ENCODE measurements at regions not wholly inside any gene's neighbourhood (a gene's known extent, or its start where the extent isn't known, plus 50 kb on each side); places are given as distances from the start of the nearest gene placed in this dataset.

DNA sequence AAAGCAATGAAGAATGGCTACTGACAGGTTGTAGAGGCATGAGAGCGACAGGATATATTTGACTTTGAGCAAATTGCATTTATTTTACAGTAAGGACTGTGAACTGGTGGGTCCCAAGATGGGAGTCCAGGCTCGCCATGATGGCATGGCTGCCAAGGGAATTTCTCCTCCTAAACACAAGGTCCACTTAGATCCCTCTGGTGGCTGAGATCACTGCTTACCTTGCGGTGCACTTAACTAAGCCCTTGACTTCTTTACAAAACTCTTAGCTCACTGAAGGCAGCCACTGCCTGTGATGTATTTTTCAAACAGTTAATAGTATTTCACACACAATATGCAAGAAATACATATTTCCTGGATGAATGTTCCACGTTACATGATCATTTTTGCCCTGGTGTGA, 50.3 kb upstream of the SORBS2 start:
- no peak for DNase-seq

DNA sequence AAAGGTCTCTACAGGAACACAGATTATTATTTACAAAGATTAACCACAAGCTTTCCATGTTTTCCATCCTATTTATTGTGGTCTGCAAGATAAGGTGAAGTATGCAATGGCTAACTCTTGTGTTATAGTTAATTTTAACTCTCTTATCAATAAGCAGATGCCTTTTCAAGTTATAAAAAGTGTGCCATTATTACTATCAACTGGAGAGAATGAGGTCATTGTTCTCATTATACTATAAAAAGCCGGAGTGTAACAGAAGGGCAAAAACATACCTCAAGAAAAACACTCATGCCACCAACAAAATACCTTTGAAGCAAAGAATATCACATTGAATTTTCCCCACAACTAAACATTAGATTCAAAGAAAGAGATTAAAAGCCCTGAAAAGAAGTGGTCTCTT, 52.0 kb upstream of the SORBS2 start:
- no peak for DNase-seq

DNA sequence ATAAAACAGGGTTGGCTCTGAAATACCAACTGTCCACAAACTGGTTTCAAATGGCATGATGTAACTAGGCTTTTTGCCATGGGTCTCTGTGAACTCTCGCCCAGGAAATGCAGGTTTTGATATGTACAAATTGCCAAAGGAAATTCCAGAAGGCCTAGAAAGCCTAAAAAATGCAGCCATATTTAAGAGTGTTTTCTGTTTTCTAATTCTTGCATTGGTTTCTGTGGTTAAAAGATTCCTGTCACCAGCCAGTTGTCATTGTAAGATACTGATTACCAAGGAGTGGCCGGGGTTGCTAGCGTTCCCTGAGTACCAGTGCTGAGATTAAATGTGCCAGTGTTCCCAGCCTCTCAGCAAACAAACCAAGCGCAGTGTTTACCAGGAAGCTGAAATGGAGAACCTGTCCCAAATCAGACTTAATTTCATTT, 53.9 kb upstream of the SORBS2 start:
- DNase-seq = no peak

DNA sequence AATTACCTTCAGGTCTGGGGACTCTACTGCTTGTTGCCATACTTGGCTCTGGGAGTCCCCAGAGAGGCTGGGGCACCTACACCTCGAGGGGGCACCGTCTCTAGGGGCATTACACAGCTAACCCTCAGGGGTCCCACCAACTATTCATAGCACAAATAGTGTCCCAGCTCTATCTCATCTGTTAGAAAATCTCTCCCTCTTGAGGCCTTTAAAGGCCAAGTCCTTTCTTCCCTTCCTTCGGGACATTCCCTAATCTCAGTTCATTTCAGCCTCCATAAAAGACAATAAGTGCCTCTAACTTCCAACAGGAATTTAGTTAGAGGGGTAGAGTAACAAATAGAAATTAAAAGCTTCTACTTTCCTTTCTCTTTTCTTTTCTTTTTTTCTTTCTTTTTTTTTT, 55.8 kb upstream of the SORBS2 start:
- DNase-seq = no peak

DNA sequence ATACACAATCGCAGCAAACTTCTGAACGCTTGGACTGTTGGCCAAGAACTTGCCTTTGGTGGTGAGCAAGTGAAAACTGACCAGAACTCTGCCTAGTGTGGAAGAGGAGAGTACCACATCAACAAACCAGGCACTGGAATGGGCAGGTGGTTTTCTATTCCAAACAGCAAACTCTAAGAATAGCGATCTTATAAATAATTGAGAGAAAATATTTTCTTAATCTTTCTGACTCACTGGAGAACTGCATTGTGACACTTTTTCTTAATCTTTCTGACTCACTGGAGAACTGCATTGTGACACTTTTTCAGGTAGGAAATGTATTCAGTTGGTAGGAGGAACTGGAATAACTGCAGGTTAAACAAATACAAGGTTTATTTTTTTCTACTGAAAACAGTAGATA, 57.0 kb upstream of the SORBS2 start:
- no peak for DNase-seq

DNA sequence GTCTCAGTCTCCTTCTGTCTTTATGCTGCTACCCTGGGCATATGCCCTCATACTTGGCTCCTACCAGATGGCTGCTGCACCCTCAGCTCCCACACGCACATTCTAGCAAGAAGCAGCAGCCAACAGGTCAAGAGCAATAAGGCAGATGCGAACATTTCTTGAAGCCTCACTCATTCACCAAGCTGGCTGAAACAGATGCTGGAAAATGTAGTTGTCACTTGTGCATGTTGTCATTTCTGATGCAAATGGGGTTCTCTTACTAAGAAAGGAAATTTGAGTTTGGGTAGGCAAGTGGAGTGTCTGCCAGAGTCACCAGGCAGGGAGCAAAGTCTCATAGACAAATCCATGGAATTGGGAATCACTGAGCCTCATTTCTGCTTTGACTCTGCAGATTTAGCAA, 57.4 kb upstream of the SORBS2 start:
- DNase-seq = no peak

DNA sequence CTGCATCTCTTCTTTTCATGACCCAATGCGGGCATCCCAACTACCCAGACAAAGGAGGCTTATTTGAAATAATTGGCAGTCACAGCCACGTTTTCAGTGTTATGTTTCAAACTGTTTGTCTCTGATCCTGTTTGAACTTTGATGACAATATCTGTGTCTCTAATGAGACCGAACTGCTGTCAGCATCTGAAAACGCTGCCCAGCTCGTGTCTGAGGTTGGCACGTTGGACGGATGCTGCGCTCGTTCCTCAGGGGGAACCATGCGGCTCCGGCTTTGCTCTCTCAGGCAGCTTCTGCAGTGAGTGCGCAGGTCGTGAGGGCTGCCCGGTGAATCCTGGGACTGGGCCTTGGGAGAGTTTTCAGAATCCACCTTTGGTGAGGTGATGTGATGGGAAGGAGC, 58.4 kb upstream of the SORBS2 start:
- no peak for DNase-seq

DNA sequence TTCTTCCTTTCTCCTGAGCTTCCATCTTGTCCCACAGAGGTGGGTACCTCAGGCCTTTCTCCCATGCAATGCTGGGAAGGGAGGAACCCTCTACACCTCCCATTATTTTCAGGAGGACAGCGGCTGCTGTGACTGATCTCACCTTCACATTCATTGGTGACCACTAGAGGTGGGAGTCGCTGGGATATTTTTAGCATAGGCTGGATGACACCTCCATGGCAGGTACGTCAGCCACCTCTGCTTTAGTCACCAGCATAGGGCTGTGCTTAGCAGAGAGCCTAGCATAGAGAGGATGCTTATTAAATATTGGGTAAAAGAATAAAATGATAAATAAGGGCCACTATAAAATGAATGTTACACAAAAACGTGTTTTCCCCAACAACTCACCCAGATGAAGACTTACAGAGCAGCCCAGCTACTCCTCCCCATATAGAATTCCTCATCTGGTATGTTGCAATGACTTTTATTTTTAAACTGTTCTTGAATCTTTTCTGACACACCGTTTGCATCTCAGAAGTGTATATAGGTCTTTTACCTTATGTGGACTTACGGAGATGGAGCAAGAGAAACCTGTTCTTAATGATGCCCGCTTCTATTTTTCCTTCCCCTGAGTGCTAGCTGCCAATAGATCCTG, 60.9 kb upstream of the SORBS2 start:
- no peak for DNase-seq

DNA sequence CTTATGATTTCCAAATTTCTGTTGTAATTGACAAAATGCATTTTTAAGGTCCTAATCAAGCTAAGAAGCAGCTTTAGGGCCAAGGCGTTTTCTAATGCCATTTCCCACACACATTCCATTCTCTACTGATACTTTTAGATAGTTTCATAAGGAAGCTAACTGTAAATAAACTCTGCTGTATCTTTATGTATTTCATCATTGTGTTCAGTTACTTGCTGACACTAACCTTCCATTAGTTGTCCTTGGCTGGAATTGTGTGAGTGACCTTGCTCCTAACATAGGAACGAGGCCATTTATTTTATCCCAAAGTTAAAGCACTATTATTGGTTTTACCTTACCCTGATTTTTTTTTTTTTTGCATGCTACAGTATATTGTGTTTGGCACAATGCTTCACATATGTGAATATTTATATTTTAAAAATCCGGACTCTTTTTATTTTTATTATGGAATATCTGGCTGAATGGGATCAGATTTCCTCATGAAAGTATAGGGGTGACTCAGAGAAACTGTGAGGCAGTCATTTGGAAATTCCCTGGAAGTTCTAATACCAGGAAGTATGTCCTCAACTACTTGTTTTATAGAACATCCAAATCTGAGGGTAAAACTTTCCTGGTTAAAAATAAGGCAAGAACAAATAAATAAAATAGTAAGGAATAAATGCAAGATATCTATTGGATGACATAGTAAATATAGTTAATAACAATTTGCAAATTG, 62.7 kb upstream of the SORBS2 start:
- DNase-seq = no peak

DNA sequence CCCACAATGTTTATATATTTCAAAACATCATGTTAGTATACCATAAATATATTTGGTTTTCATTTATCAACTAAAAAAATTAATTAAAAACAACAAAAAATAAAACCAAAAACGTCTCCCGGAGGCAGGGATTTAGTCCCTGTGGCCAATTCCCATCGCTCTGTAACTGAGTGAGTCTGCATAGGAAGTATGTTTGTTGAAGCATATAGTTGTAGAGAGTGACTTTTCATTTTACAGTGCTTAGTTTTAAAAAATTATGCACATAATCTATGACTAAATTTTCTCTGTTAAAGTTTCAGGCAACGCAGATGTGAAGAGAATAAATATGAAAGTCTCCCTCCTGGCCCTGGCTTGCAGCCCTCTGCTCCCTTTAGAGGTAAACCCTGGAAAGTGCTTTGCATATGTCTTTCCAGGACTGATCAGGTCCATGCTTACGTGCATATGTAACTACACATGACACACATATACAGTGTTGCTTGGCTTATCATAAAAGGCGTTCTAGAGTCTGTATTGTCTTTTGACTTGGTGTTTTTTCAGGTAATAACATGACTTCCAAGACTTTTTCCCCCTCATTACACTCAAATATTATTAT, 63.4 kb upstream of the SORBS2 start:
- no peak for DNase-seq

DNA sequence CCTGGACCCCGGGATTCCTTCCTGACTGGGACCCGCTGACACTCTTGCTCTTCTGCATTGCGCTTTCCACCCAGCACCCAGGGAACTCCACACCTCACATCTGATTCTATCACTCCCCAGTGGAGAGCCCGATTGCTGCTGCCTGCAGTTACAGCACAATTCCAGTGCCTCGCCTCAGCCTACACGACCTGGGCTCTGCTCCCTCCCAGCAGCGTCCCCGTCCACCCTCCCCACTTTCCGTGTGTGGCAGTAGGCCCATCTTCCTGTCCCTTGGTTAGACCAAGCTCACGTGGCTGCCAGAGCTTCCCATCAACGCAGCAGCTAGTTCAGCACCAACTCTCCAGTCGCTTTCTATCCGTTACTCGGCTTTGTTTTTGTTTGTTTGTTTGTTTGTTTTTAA, 66.6 kb upstream of the SORBS2 start:
- no peak for DNase-seq

DNA sequence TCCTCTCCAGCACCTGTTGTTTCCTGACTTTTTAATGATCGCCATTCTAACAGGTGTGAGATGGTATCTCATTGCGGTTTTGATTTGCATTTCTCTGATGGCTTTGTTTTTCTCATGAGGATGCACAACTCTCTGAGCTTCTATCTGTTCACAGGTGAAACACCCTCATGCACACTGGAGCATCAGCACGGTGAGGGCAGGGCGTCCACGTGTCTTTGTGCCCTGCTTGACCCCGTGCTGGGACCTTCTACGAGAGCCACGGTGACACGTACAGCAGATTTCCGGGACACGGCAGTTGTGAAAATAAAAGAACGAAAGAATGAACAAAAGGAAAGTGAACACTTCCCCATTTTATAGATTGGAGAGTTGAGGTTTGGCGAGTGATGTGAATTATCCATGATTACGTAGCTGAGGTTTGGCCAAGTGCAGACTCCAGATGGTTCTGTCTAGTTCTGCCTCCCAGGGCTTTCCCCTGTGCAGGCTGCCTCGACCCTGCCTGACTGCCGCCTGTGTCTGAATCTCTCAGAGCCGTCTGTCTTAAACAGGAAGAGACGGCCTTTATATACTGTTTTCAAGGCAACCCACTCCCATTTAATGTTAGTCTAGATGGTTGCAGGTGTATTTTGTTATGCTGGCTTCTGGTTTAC, 67.8 kb upstream of the SORBS2 start:
- no peak for DNase-seq

DNA sequence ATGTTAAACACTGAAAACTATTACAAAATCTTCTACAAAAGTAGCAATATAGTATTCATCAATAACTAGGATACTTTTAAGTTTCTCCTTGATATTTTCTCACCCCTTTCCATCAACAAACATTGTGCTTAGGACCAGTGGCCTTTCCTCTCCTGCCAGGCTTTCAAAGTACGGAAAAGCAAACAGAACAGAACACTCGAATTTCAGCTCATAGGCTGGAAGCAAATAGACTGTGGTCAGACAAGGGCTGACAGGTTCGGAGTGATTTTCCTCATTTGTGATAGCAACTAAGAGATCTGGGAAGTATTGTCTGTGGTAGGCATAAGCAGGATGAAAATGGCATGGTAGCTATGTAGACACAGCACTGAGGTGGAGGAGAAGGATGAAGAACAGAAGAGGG, 68.6 kb upstream of the SORBS2 start:
- no peak for DNase-seq

DNA sequence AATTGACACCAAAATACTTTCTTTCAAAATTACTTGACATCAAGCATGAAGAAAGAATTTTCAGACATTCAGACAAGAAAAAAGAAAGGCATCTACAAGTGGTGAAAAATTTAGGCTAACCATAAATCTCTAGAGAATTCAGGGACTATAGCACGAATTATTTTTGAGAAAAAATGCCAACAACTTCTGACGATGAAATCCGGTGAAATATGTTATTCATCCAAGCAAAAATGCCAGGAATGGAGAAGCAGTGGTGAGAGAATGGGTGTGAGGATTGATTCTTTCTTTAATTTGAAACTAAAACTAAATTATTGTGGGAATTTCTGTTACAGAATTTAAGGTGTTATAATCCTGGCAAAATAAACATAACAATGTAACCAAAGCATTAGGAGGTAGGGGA, 69.4 kb upstream of the SORBS2 start:
- DNase-seq = no peak

DNA sequence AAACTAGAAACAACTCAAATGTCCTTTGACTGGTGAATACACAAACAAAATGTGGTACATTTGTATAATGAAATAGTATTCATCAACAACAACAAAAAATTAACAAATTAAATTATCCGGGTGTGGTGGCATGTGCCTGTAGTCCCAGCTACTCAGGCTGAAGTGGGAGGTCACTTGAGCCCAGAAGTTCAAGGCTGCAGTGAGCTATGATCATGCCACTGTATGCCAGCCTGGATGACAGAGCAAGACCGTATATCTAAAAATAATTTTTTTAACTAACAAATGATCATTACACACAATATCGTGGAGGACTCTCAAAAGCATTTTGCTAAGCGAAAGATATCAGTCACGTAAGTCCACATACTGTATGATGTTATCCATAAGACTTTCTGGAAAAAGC, 71.6 kb upstream of the SORBS2 start:
- DNase-seq = no peak

DNA sequence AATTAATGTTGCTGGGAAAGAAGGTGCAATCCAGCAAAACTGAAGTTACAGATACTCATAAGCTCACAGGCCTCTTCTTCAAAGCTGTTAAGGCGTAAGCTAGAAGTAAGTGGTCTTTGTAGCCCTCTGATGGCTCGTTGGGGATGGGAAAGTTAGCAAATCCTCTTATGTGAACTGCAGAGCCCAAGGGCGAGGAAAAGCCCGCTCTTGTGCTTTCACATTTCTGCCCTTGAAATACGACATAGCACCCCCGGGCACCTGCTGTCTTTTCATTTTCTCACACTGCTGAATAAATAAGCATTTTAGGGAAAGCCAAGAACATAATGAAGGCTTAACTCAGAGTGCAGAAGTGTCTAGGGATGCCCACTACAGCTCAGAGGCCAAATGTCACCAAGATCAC, 73.1 kb upstream of the SORBS2 start:
- DNase-seq = no peak

DNA sequence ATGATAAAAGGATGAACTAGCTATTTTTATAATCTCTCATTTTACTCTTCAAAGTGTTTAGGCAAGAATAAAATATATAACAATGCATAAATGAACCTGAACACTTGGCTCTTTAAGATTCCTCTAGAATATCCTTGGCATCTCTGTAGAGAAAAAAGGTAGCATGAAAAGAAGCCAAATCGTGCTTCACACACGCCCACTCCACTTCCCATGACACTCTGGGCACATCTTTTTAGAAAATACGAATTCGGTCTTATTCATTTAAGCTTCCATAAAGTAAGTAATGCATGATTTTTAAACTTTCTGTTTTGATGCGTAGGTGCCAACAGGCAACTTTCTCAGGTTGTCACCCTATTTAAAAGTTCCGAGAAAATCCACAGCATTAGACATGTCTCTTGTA, 73.6 kb upstream of the SORBS2 start:
- DNase-seq = no peak

DNA sequence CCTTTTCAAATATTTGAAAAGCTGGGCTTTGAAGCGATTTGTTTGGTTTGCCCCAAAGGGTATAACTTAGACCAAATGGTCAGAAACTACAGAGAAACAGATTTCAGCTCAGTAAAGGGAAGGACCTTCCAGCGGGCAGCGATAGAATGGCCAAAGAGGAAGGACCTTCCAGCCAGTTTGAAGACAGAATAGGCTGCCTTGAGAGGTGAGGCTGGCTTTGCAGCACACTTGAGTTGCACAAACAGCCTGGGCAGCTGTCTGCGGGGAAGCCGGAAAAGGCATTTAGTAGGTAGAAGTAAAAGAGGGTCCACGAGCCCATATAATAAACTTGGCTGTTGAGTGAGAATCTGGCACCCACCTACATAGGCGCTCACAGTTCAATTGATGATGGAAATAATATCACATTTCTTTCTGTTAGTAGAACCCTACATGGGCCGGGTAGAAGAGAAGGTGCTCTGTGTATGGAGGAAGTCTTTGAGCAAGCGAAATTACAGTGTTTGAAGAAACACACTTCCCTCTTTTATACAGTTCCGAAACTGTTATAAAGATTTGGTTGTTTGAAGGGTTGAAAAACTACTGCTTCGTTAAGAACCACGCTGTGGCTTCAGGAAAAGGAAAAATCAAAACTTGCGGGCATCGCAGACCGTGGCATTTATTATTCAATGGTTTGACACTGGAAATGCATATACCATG, 75.0 kb upstream of the SORBS2 start:
- DNase-seq = peak in 1 of 2 donors; percentile 18

DNA sequence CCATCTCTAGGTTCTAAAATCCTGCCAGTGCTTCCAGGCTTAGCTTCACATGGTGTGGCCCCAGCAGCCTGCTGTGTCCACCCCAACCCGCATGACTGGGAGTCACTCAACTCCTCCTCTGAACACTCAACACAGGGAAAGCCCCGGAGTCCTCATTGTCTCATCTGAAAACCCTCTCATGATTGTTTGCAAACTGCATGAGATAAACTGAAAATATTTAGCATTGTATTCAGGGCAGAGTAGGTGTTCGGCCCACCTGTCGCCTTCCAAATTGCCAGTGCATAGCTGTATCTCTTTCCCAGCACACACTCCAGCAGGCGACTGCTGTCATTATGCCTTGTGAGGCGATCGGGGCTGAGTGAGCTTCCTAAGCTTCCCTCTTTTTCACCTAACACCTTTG, 76.7 kb upstream of the SORBS2 start:
- no peak for DNase-seq

DNA sequence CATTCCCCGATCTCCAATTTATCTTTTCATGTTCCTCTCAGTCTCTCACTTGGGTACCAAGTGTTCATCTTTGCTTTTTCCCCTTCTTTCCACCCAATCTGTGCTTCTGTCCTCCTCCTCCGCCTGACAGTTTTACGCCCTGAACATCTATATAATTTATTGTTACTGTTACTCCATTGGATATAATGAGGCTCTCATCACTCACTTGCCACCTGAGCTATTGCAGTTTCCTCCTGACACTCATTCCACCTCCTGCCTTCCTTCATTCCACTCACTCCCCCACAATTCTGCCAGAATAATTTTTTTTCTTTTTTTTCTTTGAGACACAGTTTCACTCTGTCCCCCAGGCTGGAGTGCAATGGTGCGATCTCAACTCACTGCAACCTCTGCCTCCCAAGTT, 77.6 kb upstream of the SORBS2 start:
- no peak for DNase-seq

DNA sequence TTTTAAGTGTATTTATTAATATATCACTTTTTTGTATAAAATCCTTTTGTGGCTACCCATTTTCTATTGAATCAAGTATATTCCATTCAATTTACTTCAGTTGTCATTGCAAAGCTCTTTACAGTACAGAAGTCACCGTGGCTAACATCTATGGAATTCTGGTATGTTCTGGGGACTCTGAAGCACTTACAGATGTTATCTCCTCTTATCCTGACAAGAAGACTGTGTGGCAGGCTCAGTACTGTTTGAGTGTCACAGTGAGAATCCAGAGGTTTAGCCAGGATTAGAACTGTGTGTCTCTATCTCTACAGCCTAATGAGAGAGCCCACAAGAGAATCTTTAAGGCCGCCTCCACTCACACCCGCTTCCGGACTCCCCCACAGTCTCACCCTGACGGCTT, 78.2 kb upstream of the SORBS2 start:
- DNase-seq = no peak

DNA sequence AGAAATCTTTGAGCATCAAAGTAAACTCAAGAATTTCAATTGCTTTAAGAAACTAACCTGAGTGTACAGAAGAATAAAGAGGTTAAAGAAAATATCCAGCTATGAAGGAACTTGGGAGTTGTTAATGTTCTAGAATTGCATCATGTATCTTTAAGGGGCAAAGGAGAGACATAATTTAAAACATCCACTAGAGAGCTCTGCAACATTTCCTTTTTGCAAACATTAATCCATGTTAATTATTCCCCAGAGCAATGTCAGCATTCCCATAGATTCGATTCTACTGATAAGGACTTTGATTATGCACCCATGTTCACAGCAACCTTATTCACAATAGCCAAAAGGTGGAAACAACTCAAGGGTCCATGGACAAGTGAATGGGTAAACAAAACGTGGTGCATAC, 80.2 kb upstream of the SORBS2 start:
- DNase-seq = no peak

DNA sequence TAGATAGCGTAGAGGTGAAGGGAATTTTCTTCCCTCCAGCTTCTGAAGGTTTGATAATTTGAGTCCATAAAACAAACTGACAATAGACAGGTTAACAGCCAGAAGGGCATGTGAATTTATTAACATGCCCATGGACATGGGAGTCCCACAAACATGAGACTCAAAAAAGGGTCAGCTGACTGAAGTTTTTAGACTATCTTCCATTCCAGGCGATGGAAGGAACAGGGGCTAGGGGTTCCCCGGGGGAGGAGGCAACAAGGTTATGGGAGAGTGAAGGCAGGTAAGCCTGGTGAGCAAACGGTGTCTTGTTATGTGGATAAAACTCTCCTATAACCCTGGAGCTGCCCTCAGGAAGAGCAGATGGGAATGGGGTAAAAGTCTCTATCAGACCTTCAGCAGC, 81.5 kb upstream of the SORBS2 start:
- DNase-seq = no peak

DNA sequence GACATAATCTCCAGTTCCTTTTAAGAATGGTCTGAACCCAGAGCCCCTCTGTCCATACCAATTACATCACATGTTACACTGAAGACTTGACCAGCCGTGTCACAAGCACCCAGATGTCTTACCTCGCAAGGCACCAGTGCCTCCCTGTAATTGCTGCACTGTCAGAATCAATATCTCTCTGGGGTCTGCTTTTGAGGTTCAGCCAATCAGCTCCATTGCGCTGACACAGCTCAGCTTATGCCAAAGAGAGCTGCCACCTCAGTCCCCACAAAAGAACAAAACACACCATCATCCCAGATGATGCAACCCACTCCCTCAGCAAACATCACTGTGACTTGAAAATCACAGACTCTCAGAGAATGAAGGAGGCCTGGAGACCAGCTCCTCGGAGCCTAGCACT, 82.5 kb upstream of the SORBS2 start:
- DNase-seq = no peak

All from CD4-positive, alpha-beta T cell treated with Interleukin-4 for 1 hour (primary cell).